Ishikawa (cell line): ENCODE measurements at regions not wholly inside any gene's neighbourhood (a gene's known extent, or its start where the extent isn't known, plus 50 kb on each side); places are given as distances from the start of the nearest gene placed in this dataset.

Experiments used
- CEBPB ChIP-seq: IDR thresholded peaks from 2 replicates; pipeline ENCODE4 v1.6.1; 2012
- CREB1 ChIP-seq: IDR thresholded peaks from 2 replicates; pipeline ENCODE4 v1.6.1; 2012; ENCODE audit warnings: low read depth
- EGR1 ChIP-seq: IDR thresholded peaks from 2 replicates; pipeline ENCODE4 v1.6.1; 2012
- EP300 ChIP-seq: IDR thresholded peaks from 2 replicates; pipeline ENCODE4 v1.6.1; 2012; ENCODE audit warnings: borderline replicate concordance
- FOXM1 ChIP-seq: IDR thresholded peaks from 2 replicates; pipeline ENCODE4 v1.6.1; 2012; ENCODE audit warnings: low read depth, borderline replicate concordance
- NFIC ChIP-seq: IDR thresholded peaks from 2 replicates; pipeline ENCODE4 v1.6.1; 2012
- RAD21 ChIP-seq: IDR thresholded peaks from 2 replicates; pipeline ENCODE4 v1.6.1; 2012; ENCODE audit warnings: low read depth
- TAF1 ChIP-seq: IDR thresholded peaks from 2 replicates; pipeline ENCODE4 v1.6.1; 2012; ENCODE audit warnings: low read depth, mild to moderate bottlenecking
- TCF12 ChIP-seq: IDR thresholded peaks from 2 replicates; pipeline ENCODE4 v1.6.1; 2012; ENCODE audit warnings: low read depth
- TEAD4 ChIP-seq: IDR thresholded peaks from 2 replicates; pipeline ENCODE4 v1.6.1; 2012
- YY1 ChIP-seq: IDR thresholded peaks from 2 replicates; pipeline ENCODE4 v1.6.1; 2012; ENCODE audit warnings: low read depth
- ZBTB7A ChIP-seq: IDR thresholded peaks from 2 replicates; pipeline ENCODE4 v1.6.1; 2012; ENCODE audit warnings: low read depth
- TF ChIP-seq, protein P1 (sequence below): IDR thresholded peaks from 2 replicates; pipeline ENCODE4 v1.6.1; 2012
- TF ChIP-seq, protein P2 (sequence below): IDR thresholded peaks from 2 replicates; pipeline ENCODE4 v1.6.1; 2012
- TF ChIP-seq, protein P3 (sequence below): IDR thresholded peaks from 2 replicates; pipeline ENCODE4 v1.6.1; 2012; ENCODE audit warnings: low read depth, mild to moderate bottlenecking

DNA sequence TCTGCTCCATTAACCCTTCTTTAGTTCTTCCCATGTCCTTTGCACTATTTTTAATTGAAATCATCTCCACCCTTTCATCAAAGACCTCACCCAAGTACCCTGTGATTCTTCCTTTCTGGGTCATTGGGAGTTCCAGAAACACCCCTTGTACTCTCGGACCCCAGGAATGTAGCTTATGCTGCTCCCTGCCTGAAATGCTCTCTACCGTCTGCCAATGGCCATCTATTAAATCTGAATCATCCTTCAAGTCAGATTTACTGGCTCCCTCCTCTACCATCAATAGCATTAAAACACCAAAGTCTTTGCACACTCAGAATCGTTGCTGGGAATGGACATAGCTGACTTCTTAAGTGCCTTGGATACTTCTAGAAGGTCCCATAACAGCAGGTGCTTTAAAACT is 73.2 kb upstream of the GADD45A start:
- no peak for TF ChIP-seq RAD21
- TF ChIP-seq TCF12 = no peak
- TF ChIP-seq, protein P1, sequence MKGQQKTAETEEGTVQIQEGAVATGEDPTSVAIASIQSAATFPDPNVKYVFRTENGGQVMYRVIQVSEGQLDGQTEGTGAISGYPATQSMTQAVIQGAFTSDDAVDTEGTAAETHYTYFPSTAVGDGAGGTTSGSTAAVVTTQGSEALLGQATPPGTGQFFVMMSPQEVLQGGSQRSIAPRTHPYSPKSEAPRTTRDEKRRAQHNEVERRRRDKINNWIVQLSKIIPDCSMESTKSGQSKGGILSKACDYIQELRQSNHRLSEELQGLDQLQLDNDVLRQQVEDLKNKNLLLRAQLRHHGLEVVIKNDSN = no peak
- TF ChIP-seq, protein P2, sequence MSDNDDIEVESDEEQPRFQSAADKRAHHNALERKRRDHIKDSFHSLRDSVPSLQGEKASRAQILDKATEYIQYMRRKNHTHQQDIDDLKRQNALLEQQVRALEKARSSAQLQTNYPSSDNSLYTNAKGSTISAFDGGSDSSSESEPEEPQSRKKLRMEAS = no peak
- TF ChIP-seq CREB1 = no peak
- no peak for TF ChIP-seq YY1
- no peak for TF ChIP-seq NFIC
- no peak for TF ChIP-seq TAF1
- no peak for TF ChIP-seq ZBTB7A

DNA sequence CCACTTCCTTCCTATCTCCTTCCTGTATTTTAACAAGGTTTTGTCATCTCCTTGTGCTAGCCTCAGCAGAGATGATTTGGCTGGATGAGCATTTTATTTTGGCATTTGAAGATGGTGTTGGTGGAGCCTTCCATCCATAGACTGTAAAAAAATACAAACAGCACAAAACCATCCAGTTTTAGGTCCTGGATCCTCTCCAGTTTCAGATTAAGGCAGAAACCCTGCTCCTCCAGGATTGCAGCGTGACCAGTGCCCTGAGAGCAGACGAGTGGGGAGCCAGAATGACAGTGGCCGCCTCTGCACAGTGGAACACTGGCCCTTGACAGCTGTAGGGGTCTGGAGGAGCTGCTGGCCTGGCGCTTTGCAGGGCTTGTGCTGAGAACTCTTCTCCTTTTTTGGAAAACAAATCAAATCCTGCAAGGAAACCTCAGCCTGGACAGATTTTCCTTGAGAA is 72.2 kb upstream of the GADD45A start:
- TF ChIP-seq EGR1 (no peak), CEBPB (no peak), TEAD4 (no peak), ZBTB7A (no peak), YY1 (no peak), TCF12 (no peak), FOXM1 (no peak), RAD21 (no peak), TAF1 (no peak), NFIC (no peak), EP300 (no peak)
- TF ChIP-seq, protein P1 = no peak
- TF ChIP-seq, protein P2 = no peak
- TF ChIP-seq, protein P3, sequence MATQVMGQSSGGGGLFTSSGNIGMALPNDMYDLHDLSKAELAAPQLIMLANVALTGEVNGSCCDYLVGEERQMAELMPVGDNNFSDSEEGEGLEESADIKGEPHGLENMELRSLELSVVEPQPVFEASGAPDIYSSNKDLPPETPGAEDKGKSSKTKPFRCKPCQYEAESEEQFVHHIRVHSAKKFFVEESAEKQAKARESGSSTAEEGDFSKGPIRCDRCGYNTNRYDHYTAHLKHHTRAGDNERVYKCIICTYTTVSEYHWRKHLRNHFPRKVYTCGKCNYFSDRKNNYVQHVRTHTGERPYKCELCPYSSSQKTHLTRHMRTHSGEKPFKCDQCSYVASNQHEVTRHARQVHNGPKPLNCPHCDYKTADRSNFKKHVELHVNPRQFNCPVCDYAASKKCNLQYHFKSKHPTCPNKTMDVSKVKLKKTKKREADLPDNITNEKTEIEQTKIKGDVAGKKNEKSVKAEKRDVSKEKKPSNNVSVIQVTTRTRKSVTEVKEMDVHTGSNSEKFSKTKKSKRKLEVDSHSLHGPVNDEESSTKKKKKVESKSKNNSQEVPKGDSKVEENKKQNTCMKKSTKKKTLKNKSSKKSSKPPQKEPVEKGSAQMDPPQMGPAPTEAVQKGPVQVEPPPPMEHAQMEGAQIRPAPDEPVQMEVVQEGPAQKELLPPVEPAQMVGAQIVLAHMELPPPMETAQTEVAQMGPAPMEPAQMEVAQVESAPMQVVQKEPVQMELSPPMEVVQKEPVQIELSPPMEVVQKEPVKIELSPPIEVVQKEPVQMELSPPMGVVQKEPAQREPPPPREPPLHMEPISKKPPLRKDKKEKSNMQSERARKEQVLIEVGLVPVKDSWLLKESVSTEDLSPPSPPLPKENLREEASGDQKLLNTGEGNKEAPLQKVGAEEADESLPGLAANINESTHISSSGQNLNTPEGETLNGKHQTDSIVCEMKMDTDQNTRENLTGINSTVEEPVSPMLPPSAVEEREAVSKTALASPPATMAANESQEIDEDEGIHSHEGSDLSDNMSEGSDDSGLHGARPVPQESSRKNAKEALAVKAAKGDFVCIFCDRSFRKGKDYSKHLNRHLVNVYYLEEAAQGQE = no peak

DNA sequence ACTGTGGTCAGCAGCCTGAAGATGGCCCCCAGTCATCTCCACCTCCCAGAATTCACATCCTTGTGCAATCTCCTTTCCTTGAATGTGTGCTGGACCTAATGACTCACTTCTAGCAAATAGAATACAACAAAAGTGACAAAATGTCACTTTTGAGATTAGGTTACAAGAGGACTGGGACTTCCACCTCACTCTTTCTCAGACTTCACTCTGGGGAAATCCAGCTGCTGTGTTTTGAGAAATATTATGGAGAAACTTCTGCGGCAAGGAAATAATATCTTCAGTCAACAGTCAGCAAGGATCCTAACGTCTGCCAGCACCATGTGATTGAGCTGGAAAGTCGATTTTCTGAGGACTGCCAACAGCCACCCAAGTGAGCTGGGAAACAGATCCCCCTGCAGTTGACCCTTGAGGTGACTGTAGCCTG is 70.5 kb upstream of the GADD45A start:
- TF ChIP-seq, protein P1 = no peak
- TF ChIP-seq RAD21 (no peak), TEAD4 (no peak), CREB1 (no peak), NFIC (no peak), FOXM1 (no peak), TCF12 (no peak), CEBPB (no peak), YY1 (no peak), ZBTB7A (no peak), TAF1 (no peak), EP300 (no peak), EGR1 (no peak)
- TF ChIP-seq, protein P3 = no peak
- TF ChIP-seq, protein P2 = no peak

DNA sequence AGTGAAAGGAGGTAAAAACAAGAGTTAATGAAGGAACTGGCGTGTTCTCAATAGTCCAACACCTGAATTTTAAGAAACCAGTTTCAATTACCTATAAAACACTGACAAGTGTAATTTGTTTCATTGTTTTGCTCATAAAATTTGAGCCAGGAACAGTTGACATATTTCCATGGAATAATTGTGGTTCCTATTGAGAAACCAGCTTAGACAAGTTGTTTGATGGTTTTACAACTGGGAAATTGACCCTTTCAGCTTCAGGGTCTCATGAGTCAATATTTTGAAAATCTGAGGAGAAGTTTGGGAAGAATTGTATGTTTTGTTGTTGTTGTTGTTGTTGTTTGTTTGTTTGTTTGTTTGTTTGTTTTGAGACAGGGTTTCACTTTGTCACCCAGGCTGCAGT is 69.1 kb upstream of the GADD45A start:
- TF ChIP-seq YY1 (no peak), TEAD4 (no peak), CREB1 (no peak), EP300 (no peak), TCF12 (no peak), RAD21 (no peak), FOXM1 (no peak)
- TF ChIP-seq, protein P3 = no peak
